GM23338 (cell line): ENCODE measurements at regions not wholly inside any gene's neighbourhood (a gene's known extent, or its start where the extent isn't known, plus 50 kb on each side); places are given as distances from the start of the nearest gene placed in this dataset.

Experiments
- CREB1 ChIP-seq: fragments of 250-450 bp; sonication (Bioruptor Pico); IDR thresholded peaks from 2 replicates; pipeline ENCODE4 v1.5.0; 2020; ENCODE audit warnings: low read depth, mild to moderate bottlenecking, moderate library complexity
- EZH2 ChIP-seq: fragments of 200-600 bp; sonication (generic); IDR thresholded peaks from one replicate; pipeline ENCODE4 v1.8.0; 2017; ENCODE audit warnings: antibody characterized with exemption, mild to moderate bottlenecking, low read depth; ENCODE audit not compliant: unreplicated experiment
- EZH2phosphoT487 ChIP-seq: fragments of 200-600 bp; sonication (generic); IDR thresholded peaks from one replicate; pipeline ENCODE4 v1.8.1; 2018; ENCODE audit warnings: antibody characterized with exemption; ENCODE audit not compliant: unreplicated experiment
- NANOG ChIP-seq: IDR thresholded peaks from 2 replicates; pipeline ENCODE4 v1.6.1; 2016; ENCODE audit warnings: antibody characterized with exemption, borderline replicate concordance
- POLR2AphosphoS5 ChIP-seq: IDR thresholded peaks from 2 replicates; pipeline ENCODE4 v1.6.1; 2016; ENCODE audit warnings: antibody characterized with exemption, low read depth
- ZNF114 ChIP-seq: fragments of 250-450 bp; sonication (Bioruptor Pico); IDR thresholded peaks from 2 replicates; pipeline ENCODE4 v1.5.0; 2020; ENCODE audit warnings: mild to moderate bottlenecking, moderate library complexity
- TF ChIP-seq, protein P1 (sequence below), 2 experiments: fragments of 200-600 bp in 1 of 2; sonication (generic) in 1 of 2; conservative IDR thresholded peaks; 2 replicates each; pipeline versions ENCODE4 v1.5.1 to v1.6.1; 2016 to 2017; ENCODE audit warnings: antibody characterized with exemption in 2 of 2, low read depth in 2 of 2, mild to moderate bottlenecking in 2 of 2, moderate library complexity in 1 of 2
- TF ChIP-seq, protein P2 (sequence below): IDR thresholded peaks from one replicate; pipeline ENCODE4 v1.6.1; 2018; ENCODE audit warnings: antibody characterized with exemption; ENCODE audit not compliant: unreplicated experiment

- TF ChIP-seq EZH2phosphoT487 (no peak), POLR2AphosphoS5 (no peak), CREB1 (CRISPR knock-in tag) (no peak), ZNF114 (CRISPR knock-in tag) (no peak), EZH2 (no peak), NANOG (no peak)
- TF ChIP-seq, protein P1, sequence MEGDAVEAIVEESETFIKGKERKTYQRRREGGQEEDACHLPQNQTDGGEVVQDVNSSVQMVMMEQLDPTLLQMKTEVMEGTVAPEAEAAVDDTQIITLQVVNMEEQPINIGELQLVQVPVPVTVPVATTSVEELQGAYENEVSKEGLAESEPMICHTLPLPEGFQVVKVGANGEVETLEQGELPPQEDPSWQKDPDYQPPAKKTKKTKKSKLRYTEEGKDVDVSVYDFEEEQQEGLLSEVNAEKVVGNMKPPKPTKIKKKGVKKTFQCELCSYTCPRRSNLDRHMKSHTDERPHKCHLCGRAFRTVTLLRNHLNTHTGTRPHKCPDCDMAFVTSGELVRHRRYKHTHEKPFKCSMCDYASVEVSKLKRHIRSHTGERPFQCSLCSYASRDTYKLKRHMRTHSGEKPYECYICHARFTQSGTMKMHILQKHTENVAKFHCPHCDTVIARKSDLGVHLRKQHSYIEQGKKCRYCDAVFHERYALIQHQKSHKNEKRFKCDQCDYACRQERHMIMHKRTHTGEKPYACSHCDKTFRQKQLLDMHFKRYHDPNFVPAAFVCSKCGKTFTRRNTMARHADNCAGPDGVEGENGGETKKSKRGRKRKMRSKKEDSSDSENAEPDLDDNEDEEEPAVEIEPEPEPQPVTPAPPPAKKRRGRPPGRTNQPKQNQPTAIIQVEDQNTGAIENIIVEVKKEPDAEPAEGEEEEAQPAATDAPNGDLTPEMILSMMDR (conservative IDR thresholded peaks at IDR 0.05; ENCODE audit: low read depth in 2 of 2), result no peak
- TF ChIP-seq, protein P2, sequence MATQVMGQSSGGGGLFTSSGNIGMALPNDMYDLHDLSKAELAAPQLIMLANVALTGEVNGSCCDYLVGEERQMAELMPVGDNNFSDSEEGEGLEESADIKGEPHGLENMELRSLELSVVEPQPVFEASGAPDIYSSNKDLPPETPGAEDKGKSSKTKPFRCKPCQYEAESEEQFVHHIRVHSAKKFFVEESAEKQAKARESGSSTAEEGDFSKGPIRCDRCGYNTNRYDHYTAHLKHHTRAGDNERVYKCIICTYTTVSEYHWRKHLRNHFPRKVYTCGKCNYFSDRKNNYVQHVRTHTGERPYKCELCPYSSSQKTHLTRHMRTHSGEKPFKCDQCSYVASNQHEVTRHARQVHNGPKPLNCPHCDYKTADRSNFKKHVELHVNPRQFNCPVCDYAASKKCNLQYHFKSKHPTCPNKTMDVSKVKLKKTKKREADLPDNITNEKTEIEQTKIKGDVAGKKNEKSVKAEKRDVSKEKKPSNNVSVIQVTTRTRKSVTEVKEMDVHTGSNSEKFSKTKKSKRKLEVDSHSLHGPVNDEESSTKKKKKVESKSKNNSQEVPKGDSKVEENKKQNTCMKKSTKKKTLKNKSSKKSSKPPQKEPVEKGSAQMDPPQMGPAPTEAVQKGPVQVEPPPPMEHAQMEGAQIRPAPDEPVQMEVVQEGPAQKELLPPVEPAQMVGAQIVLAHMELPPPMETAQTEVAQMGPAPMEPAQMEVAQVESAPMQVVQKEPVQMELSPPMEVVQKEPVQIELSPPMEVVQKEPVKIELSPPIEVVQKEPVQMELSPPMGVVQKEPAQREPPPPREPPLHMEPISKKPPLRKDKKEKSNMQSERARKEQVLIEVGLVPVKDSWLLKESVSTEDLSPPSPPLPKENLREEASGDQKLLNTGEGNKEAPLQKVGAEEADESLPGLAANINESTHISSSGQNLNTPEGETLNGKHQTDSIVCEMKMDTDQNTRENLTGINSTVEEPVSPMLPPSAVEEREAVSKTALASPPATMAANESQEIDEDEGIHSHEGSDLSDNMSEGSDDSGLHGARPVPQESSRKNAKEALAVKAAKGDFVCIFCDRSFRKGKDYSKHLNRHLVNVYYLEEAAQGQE, result no peak
Observed at GRCh38 chr5:72041654-72042053, 65.6 kb upstream of the MAP1B start.
